ENCODE measurements at regions not wholly inside any gene's neighbourhood (a gene's known extent, or its start where the extent isn't known, plus 50 kb on each side); places are given as distances from the start of the nearest gene placed in this dataset.

- TF ChIP-seq, protein P1, sequence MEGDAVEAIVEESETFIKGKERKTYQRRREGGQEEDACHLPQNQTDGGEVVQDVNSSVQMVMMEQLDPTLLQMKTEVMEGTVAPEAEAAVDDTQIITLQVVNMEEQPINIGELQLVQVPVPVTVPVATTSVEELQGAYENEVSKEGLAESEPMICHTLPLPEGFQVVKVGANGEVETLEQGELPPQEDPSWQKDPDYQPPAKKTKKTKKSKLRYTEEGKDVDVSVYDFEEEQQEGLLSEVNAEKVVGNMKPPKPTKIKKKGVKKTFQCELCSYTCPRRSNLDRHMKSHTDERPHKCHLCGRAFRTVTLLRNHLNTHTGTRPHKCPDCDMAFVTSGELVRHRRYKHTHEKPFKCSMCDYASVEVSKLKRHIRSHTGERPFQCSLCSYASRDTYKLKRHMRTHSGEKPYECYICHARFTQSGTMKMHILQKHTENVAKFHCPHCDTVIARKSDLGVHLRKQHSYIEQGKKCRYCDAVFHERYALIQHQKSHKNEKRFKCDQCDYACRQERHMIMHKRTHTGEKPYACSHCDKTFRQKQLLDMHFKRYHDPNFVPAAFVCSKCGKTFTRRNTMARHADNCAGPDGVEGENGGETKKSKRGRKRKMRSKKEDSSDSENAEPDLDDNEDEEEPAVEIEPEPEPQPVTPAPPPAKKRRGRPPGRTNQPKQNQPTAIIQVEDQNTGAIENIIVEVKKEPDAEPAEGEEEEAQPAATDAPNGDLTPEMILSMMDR (IDR thresholded peaks at IDR 0.05), result no peak
- no peak for TF ChIP-seq POLR2A (IDR thresholded peaks at IDR 0.05)
Measured at GRCh38 chr5:36378551-36378950, 76.8 kb upstream of the RANBP3L start.
